22Rv1 (cell line): ENCODE measurements at regions not wholly inside any gene's neighbourhood (a gene's known extent, or its start where the extent isn't known, plus 50 kb on each side); places are given as distances from the start of the nearest gene placed in this dataset.

Source experiments
- H3K27ac ChIP-seq: fragments of 450-650 bp; 2 replicates; pipeline ENCODE4 v1.5.1; 2017
- ZFX ChIP-seq: fragments of 450-650 bp; IDR thresholded peaks from 2 replicates; pipeline ENCODE4 v1.6.1; 2017; ENCODE audit warnings: antibody characterized with exemption, borderline replicate concordance
- TF ChIP-seq, protein P1 (sequence below): fragments of 450-650 bp; IDR thresholded peaks from 2 replicates; pipeline ENCODE4 v1.5.1; 2017; ENCODE audit warnings: mild to moderate bottlenecking

DNA sequence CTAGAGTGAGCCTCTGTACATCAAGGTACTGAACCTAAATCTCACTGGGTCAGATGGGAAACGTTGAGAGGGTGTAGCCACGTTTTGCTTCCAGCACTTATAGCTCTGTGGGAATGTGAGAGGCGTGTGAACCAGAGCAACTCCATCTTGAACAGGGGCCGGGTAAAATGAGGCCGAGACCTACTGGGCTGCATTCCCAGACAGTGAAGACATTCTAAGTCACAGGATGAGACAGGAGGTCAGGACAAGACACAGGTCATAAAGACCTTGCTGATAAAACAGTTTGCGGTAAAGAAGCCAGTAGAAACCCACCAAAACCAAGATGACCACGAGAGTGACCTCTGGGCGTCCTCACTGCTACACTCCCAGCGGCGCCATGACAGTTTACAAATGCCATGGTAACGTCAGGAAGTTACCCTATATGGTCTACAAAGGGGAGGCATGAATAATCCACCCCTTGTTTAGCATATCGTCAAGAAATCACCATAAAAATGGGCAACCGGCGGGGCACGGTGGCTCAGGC, 63.4 kb upstream of the NCOR2 start:
- no peak overlapping the region for H3K27ac ChIP-seq
- TF ChIP-seq, protein P1, sequence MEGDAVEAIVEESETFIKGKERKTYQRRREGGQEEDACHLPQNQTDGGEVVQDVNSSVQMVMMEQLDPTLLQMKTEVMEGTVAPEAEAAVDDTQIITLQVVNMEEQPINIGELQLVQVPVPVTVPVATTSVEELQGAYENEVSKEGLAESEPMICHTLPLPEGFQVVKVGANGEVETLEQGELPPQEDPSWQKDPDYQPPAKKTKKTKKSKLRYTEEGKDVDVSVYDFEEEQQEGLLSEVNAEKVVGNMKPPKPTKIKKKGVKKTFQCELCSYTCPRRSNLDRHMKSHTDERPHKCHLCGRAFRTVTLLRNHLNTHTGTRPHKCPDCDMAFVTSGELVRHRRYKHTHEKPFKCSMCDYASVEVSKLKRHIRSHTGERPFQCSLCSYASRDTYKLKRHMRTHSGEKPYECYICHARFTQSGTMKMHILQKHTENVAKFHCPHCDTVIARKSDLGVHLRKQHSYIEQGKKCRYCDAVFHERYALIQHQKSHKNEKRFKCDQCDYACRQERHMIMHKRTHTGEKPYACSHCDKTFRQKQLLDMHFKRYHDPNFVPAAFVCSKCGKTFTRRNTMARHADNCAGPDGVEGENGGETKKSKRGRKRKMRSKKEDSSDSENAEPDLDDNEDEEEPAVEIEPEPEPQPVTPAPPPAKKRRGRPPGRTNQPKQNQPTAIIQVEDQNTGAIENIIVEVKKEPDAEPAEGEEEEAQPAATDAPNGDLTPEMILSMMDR, result no peak
- TF ChIP-seq ZFX, result no peak

DNA sequence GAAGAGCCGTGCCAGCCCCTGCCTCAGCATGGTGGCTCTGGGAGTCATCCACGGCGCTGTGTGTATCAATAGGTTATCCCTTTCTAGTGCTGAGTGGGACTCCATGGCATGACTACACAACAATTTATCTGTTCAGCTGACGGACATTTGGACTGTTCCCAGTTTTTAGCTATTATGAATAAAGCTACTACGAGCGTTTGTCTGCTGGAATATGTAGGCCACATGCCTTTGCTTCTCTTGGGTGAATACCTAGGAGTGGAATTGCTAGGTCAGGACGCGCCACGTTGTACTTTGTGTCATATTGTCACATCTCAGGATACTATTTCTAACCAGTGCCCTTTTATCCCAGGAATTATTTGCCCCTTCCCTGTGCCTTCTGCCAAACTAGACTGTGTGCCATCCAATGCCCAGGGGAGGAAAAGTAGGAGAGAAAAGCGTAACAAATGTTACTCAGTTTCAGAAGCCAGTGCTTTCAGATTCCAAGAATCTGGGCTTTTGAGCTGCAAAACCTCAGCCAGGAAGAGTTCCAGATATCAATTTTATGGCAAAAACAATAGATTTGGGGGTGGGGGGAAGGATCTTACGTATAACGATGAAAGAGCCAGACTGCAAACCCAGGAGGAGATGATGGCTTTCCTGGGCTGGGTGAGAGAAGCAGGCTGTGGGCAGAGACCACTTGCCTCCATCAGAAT, 62.5 kb upstream of the NCOR2 start:
- no peak for TF ChIP-seq ZFX
- TF ChIP-seq, protein P1, result no peak
- no peak overlapping the region for H3K27ac ChIP-seq

DNA sequence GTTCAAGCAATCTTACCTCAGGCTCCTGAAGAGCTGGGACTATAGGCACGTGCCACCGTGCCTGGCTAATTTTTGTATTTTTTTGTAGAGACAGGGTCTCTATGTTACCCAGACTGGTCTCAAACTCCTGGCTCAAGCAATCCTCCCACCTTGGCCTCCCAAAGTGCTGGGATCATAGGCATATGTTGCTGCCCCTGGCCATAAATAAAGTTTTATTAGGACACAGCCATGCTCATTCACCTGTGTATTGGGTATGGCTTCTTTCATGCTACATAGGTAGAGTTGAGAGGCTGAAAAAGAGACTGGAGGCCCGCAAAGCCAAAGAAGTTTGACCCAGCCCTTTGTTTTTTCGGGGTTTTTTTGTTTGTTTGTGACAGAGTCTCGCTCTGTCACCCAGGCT, 61.7 kb upstream of the NCOR2 start:
- H3K27ac ChIP-seq, result no peak overlapping the region
- no peak for TF ChIP-seq ZFX
- TF ChIP-seq, protein P1, result no peak

DNA sequence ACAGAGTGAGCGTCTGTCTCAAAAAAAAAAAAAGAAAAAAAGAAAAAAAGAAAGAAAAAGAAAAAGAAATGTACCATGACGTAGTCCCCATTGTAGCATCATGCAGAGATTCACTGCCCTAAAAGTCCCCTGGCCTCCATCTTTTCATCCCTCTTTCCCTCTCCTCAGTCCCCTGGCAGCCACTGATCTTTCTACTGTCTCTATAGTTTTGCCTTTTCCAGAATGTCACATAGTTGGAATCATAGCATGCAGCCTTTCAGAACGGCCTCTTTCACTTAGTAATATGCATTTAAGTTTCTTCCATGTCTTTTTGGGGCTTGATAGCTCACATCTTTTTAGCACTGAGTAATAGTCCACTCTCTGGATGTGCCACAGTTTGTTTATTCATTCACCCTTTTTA, 60.5 kb upstream of the NCOR2 start:
- H3K27ac ChIP-seq, result no peak overlapping the region
- TF ChIP-seq ZFX, result no peak
- TF ChIP-seq, protein P1, result no peak

DNA sequence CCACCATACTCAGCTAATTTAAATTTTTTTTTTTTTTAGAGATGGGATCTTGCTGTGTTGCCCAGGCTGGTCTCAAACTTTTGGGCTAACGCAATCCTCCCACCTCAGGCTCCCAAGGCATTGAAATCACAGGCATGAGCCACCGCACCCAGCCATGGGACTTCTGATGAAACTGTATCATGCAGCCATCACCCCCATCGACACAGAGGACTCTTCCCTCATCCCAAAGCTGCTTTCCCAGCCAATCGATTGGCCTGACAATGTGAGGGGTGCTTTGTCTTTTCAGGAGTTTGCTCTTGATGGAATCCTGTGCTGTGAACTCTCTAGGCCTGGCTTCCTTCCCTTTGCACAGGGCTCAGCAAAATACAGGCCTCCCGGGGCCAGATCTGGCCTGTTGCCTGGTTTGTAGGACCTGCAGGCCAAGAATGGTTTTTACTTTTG, 59.6 kb upstream of the NCOR2 start:
- no peak overlapping the region for H3K27ac ChIP-seq
- no peak for TF ChIP-seq ZFX
- TF ChIP-seq, protein P1, result no peak

DNA sequence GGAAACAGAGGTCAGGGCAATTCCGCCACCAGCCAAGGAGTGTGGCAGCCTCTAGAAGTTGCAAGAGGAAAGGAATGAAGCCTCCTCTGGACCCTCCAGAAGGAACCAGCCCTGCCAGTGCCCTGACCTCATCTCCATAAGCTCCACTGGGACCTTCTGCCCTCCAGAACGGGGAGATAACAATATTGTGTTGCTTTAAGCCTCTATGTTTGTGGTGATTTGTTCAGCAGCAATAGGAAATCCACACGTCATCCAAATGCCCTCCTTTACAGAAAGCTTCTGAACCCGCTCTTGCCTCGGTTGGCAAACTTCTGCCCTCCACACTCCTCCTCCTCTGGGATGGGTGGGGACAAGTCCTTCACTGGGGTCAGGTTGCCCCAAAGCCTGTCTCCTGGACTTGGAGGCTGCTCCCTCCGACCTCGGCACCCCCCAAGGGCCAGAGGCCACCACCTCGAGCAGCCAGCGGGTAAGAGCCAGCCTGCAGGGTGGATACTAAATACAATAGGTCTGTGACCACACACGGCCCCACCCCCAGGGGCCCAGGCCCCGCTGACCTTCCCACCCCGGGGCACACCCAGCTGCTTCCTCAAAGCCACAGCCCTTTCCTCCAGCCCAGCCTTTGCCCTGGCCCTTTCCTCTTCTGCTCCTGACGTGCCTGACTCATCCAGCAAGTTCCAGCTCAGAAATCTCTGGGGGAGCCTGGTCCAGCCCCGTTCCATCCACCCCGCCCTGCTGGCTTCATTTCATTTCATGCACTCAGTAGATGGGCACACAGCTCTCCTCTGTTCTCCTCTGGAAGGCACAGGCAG, 58.7 kb upstream of the NCOR2 start:
- no peak overlapping the region for H3K27ac ChIP-seq
- TF ChIP-seq, protein P1, result no peak
- TF ChIP-seq ZFX, result no peak

DNA sequence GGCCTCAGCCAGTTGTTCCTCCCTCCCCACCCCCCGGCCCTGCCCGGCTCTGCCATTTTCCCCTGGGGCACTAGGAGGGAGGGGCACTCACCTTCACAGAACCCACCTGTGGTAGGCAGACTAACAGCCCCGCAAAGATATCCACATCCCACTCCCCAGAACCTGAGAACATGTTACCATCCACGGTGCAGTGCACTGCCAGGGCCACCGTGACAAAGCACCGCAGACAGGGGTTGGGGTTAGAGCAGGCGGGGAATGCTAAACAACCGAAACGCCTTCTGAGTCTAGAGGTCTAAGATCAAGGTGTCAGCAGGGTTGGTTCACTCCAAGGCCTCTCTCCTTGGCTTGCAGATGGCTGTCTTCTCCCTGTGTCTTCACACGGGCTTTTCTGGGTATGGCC, 57.4 kb upstream of the NCOR2 start:
- no peak overlapping the region for H3K27ac ChIP-seq
- TF ChIP-seq, protein P1, result no peak
- no peak for TF ChIP-seq ZFX
